ENCODE measurements at regions not wholly inside any gene's neighbourhood (a gene's known extent, or its start where the extent isn't known, plus 50 kb on each side); places are given as distances from the start of the nearest gene placed in this dataset.

GRCh38 chr4:124478470-124478869 lies 234.1 kb downstream of the ANKRD50 start:
- TF ChIP-seq CTCF (IDR thresholded peaks at IDR 0.05) (no peak), POLR2AphosphoS5 (IDR thresholded peaks at IDR 0.05) (no peak)

All from upper lobe of left lung (tissue), 4 donors.